GM19455 (cell line): ENCODE measurements at regions not wholly inside any gene's neighbourhood (a gene's known extent, or its start where the extent isn't known, plus 50 kb on each side); places are given as distances from the start of the nearest gene placed in this dataset.
"Not testable (repeated sequence)": the region's sequence is repeated elsewhere in the genome, so short reads cannot be mapped to it uniquely, and the experiment has no call there.

ENCODE experiments used
- ATAC-seq: cut with Tn5 transposase; IDR thresholded peaks from one replicate; pipeline ENCODE4 v1.9.1; 2021; ENCODE audit not compliant: unreplicated experiment

DNA sequence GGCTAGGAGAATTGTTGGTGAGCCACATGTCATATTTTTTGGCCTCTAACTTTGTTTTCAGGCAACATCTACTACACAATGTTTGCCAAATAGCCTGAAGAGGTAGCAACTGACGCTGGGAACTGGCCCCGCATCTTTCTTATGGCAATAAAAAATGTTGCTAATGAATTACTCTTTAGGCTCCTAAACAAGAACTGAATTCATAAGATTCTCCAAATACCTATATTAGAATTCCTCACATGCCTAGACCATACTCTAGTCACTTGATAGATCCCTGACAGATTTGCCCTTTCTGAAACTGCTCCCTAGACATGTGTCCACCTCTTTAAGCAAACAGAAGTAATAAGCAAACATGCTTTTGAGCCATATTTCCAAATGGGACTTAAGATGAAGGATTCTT is 209.0 kb upstream of the ATXN7L3B start:
- ATAC-seq = no peak

DNA sequence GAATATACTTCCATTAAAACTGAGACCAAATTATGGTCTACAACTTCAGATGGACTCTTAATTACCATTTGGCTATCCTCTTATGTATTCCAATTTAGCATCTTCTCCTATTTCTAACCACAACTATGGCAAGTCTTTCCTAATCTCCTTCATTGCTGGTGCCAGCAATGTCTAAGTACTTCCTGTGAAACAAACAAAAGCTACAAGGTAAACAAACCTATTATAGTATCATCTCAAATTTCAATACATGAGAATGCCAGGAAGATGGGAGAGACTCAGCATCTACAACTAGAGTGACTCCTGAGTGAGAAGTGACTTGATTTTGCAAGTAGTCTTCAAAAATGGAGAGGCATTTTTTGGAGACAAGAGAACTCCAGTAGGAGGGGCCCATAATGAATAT is 202.9 kb upstream of the ATXN7L3B start:
- no peak for ATAC-seq

DNA sequence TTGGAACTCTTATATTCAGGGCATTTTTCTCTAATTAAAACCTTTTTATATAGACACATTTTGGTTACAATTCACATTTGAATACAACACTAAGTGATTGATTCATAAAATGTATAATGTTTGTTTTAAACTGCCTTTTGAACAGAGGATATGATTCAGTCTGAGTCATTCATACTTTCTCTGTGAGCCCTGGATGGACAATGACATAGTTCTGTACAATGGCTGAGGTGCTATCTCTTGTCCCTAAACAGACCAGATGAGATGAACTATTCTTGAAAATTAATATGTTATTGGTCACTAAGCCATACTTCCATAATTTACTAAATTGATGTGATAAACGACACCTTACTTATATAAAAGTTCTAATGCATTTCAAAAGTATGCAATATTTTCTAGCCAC is 199.7 kb upstream of the ATXN7L3B start:
- no peak for ATAC-seq

DNA sequence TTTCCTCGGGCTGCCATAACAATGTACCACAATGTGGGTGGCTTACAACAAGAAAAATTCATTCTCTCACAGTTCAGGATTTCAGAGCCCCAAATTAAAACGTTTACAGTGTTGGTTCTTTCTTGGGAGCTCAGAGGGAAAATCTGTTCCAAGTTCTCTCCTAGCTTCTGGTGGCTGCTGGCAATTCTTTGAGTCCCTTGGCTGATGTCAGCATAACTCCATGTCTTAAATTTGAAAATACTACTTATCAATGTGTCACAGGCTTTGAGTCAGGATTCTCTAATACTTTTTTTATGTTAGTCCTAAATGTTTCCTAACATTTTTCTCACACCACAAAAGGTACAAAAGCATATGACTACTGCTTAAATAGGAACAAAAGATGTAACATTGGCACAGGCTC is 198.4 kb upstream of the ATXN7L3B start:
- ATAC-seq = no peak

DNA sequence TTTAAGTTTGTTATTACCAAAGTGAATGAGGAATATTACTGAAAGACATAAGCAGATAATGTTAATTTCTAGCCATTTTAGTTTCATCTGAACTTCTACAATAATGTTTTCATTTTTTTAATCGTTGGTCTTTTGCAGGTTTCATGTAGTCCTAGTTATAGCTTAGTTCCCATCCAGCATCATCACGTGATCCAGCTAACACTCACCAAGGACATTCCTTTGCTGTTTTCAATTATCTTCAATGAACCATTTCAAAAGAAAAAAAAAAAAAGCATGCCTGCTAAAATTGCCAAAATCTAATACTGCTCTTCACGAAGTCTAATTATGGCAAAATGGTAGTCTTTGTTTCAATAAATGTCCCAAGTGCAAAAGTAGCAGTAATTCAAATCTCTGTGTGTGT is 187.7 kb upstream of the ATXN7L3B start:
- no peak for ATAC-seq

DNA sequence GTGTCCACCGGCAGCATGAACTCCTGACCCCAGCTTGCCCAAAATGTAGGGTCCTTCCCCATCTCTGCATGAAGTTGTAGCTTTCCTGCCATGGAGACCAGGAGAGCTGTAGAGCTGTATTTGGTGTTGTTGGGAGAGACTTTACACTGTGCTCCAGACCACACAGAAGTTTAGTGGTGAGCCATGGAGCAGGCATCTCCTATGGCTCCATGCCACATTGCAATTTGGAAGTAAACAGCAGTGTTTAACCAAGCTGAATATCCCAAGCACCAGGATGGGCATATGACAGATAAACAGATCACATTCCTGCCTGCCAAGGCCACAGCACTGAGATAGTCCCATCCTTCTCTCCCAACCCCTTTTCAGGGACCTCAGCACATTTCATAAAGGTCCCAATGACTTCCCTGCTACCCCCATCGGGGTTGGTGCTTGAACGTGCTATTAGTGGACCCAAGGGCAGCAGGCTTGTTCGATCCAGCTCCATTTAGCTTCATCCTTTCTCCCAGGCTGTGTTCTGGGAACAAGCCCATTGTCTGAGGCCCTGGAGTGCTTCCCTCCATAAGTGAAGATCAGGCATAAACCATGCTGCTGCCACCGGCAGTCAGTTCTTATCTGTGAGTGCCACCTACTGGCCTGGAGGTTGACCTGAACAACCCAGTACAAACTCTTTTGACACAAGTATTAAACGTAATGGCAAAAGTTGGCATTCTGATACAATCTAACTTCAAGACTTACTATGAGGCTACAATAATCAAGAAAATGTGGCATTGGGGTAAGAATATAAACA is 172.3 kb upstream of the ATXN7L3B start:
- peak; percentile 87 for ATAC-seq

DNA sequence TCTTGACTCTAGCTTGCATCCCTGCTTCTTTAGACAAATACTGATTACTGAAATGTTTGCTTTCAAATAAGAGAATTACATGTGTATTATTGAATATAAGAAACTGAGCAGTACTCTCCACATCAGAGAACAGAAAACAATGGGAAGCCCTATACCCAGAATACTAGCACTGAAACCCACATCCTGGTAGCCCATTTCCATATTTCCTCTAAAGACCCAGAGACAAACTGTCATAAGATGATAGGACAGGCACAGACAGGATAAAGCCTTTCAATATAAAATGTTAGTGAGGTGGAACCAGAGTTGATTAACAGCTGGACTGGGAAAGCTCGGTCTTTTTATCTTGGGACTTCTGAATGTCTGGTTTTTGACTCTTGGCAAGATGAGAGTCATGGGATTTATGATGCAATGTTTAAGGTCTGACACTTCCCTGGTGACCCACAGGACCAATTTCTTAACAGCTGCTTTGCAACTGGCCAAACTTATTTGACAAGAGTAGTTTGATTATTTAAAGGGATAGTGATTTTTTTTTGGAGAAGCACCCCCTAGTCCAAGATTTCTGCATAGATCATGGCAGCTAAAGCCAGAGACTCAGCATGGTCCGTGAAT is 166.9 kb upstream of the ATXN7L3B start:
- no peak for ATAC-seq

DNA sequence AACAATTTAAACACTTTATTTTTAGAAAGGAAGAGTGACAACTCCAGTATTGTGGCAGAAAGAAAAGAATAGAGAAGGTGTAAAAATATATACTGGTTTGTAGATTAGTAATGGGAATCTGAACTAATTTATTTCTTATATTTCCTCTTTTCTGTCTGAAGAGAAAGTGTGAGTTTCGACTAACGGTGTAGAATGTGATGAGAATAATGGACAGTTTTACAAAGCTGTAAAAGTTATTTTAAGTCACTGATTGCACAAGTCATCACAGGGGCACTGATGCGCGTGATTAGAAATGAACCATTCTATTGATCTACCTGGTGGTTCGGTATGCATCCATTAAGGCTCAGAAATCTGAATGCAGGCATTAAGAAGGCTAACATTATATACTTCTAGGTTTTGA is 158.5 kb upstream of the ATXN7L3B start:
- no peak for ATAC-seq

DNA sequence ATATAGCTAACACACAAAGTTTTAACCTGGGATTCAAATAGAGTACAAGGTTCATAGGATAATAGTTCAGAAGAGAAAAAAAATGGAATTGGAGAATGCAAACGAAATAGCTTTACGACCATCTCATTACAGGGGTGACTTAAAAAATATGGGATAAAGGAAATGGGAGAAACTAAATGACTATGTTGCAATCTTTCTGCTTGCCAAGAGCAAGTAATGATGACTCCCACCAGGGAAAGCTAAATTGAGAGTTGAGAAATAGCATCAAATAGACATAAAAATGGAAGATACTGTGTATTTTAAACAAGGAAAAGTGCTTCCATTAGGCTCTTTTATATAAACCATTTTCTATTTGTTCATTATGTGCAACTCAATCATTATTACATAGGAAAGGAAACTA is 155.7 kb upstream of the ATXN7L3B start:
- ATAC-seq = no peak

DNA sequence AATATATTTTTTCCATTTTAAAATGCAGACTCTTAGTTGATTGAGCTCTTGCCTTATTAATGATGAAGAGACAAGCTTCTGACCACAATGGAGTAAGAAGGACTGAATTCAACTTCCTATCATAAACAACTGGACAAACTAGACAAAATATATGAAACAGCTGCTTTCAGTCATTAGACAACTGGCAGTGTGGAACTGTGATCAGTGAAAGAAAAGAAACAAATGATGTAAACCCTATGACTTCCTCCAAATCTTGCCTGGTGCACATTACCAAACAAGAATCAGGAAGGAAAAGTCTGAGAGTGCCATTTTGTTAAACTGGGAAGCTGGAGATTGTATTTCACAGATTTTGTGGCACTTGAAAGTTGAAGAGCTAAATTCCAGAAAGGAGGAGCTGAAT is 154.7 kb upstream of the ATXN7L3B start:
- no peak for ATAC-seq

DNA sequence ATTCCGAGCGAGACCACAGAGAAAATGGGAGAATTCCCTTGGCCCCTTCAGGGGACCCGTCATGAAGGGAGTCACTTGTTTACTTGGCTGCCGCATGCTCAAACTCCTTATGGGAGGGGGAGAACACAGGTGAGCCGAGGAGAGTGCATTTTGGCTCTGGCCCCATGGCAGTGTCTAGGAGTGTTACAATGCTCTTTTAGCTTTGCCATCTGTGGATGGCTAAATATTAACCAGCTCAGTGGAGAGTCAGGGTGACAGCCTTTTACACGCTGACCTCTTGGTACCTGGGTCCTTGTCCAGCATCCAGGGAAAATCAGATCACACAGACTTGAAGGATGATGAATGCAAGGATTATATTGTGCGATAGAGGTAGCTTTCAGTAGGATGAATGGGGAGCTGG is 146.4 kb upstream of the ATXN7L3B start:
- no peak for ATAC-seq

DNA sequence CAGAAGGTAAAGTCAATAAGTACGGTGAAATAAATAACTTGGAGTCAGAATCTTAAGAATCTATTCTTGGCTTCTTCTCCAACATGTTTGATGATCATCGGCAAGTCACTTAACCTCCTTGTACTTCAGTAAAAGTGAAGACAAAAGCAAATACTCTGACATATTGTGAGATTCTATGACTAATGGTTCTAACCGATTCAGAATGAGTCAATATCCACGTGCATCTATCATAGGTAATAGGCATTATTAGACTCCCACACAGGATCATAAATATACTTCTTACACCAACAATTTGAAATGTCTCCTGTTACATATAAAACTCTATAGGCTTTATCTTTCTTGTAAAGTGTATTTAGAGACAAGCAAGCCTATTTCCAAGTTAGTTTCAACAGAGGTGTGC is 144.4 kb upstream of the ATXN7L3B start:
- no peak for ATAC-seq

DNA sequence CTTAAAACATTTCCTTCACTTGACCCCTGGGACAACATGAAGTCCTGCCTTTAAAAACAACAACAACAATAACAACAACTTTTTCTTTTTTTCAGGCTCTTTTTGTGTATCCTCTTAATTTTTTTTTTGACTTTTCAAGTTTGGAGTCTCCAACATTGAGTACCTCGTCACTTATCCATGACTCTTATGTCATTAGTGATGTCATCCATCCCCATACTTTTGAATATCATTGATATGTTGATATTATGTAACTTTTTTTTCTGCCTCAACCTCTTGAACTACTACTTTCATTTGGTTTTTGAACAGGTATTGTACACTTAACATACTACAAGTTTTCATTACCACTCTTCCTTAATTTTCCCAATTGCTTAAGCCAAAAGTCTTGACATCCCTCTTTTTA is 143.0 kb upstream of the ATXN7L3B start:
- no peak for ATAC-seq

DNA sequence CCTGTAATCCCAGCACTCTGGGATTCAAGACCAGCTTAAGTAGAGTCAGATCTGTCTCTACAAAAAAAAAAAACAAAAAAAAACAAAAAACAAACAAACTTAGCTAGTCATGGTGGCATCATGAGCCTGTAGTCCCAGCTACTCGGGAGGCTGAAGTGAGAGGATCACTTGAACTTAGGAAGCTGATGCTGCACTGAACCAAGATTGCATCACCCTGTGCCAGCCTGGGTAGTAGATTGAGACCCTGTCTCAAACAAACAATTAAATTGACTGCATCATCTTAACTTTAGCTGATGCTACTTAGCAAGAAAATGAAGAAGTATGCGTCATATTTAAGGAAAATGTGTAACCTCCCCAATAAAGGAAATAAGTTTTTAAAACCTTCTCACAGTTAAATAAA is 136.6 kb upstream of the ATXN7L3B start:
- no peak for ATAC-seq

DNA sequence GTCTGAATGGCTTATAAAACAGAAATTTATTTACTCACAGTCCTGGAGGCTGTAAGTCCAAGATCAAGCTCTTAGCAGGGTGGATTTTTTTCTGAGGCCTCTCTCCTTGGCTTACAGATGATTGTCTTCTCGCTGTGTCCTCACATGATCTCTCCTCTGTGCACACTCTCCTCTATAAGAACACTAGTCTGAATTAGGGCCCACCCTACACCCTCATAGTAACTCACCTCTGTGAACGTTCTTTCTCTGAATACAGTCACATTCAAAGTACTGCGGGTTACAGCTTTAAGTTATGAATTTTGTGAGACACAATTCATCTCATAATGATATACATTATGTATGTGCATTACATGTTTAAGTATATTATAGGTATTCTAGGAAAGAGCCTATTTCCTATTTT is 135.7 kb upstream of the ATXN7L3B start:
- no peak for ATAC-seq

DNA sequence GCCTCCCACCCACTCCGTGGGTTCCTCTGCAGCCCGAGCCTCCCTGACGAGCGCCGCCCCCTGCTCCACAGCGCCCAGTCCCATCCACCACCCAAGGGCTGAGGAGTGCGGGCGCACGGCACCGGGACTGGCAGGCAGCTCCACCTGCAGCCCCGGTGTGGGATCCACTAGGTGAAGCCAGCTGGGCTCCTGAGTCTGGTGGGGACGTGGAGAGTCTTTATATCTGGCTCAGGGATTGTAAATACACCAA is 134.5 kb upstream of the ATXN7L3B start:
- ATAC-seq = not testable (repeated sequence)

DNA sequence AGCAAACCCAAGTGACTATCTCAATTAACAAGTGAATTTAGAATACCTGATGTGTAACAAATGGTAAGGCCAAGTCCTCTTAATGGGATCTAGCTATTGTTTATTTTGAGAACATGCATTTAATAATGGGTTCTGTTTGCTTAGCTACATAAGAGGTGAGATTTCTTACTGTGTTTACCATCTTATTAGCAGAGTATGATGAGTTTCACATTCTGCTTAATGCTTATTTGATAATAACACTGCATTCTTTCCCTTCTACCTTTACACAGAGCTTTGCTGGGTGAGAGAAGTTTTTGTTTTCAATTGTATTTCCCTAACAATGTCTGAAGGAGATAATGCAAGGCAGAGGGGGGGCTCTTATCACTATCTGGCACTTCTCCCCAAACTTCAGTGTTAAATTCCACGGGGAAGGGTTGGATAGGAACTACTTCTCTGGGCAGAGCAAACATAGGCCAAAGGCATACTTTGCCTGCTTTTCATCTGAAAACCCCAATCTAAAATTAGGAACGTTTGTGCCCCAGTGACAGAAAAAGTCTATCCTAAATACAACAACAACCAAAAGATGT is 129.0 kb upstream of the ATXN7L3B start:
- ATAC-seq = no peak

DNA sequence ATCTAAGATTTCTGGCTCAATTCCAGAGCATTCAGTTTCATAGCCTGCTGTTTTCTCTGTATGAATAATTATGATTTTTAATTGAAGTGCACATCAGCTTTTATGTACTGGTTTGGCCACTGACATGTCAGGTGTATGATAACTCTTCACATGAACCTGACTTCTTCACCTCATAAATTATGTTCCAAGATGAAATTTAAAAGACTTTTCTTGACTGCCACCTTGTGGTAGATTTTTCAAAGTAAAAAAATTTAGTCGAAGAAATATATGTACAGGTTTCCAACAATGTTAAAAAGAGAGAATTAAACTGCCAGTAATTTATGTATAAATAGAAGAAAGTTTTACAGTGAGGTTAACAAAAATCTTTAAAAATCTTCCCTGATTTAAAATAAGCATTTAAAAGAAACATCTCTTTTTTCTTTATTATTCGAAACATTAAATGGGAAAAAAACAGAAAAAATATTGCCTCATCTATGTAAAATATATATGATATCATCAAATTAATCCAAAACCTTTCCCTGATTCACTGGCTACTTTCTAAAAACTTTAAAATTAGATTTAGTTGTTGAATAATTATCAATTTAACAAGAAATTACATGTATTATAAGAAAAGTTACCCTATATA is 124.9 kb upstream of the ATXN7L3B start:
- ATAC-seq = no peak

DNA sequence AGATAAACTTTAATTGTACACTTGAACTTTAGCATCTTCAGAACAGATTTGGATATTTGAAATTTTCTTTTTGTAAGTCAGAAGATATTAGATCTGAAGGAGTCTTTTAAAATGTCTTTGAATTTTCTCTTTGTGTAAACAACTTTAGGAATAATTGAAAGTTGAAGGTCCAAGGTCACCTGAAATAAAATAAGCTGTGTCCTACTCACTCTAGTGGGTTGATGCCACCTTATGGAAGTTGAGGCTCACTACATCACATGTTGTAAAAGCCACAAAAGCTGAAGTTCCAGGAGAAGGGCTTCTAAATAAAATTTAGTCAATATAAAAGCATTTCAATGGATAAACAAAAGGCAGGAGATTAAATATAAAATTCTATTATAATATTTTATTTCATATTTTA is 122.0 kb upstream of the ATXN7L3B start:
- ATAC-seq = peak; percentile 74

DNA sequence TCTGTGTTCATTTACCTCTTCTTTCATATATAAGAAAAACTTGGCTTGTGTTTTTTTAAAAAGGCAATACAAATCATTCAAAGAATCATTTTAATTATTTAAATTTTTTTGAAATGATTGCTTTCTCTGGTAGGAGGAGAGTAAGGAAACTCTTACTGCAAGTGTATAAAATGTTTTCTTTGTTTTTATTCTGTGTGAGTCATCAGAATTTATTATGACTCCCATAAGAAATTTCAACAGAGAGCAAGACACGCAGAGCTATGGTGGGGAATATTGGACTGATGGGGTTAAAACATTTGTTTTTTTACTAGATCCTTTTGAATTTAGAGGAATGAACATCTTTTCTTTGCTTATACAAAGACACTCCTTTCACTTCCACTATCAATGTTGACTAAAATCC is 119.1 kb upstream of the ATXN7L3B start:
- ATAC-seq = no peak

DNA sequence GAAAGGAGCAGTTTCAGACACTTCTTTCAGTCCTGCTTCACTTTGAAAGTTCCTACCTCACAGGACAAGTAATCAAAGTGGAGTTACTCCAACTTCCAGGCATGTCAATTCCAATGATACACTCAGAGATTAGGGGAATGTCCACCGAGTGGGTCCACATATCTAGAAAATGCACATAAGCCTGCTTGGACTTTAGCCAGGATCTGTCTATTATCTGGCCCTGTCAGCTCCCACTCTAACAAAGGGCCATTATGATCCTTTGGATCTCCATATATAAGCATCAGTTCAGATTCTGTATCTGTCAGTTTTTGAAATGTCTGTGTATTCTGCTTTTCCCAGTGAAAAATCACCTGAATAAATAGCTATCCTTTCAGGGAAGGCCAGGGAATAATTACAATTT is 112.9 kb upstream of the ATXN7L3B start:
- ATAC-seq = no peak

DNA sequence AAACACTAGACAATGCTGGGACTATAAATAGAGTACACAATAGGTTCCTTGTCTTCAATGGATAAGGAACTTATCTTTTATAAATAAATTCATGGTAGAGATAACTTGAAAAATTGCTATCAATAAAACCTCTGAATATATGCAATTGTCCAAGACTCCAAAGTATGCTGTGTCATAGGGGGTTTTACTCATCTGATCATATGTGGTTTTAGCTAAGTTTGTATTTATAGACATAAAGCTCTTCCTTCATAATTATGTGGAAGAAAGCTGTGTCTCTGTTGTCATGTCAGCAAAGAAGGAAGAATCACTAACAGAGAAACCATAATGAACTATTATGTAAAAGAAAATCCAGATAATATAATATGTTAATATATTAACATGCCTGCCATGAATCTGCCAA is 111.5 kb upstream of the ATXN7L3B start:
- ATAC-seq = no peak
